GM18867 (cell line): ENCODE measurements at regions not wholly inside any gene's neighbourhood (a gene's known extent, or its start where the extent isn't known, plus 50 kb on each side); places are given as distances from the start of the nearest gene placed in this dataset.

Source experiments
- ATAC-seq: cut with Tn5 transposase; IDR thresholded peaks from one replicate; pipeline ENCODE4 v1.9.1; 2021; ENCODE audit warnings: mild to moderate bottlenecking, moderate library complexity; ENCODE audit not compliant: unreplicated experiment

DNA sequence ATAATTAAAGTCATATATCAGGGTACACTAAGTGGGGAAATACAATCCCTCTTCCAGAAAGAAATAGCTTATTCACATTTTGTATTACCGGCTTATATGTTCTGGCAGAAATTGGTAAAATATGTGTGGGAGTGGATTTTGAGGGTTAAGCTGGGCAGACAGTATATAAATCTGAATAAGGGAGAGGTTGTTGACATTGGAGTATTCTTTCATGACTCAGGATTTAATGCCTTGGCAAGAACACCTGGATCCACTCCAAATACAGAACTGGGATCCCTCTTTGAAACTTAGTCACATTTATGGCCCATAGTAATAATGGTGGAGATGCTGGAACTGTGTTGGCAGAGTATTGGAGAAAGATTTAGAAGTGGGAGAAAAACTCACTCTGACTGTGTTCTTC is 54.3 kb upstream of the TET2 start:
- no peak for ATAC-seq

DNA sequence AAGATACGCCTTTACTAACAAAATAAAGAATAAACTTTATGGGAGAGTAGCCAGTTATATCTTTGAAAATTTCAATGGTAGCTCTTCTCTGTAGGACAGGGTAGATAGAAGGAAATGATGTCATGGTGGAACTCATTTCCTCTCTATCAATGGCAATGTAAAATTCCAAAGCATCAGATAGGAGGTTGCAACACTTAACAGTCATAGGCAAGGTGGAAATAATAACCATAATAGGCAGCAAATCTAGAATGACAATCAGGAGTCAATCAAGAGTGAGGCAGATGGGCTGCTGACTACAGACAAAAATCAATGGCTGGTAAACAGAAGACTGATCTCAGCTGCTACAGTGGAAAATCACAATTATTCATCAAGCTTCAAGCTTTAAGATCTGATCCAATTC is 53.9 kb upstream of the TET2 start:
- ATAC-seq = no peak

DNA sequence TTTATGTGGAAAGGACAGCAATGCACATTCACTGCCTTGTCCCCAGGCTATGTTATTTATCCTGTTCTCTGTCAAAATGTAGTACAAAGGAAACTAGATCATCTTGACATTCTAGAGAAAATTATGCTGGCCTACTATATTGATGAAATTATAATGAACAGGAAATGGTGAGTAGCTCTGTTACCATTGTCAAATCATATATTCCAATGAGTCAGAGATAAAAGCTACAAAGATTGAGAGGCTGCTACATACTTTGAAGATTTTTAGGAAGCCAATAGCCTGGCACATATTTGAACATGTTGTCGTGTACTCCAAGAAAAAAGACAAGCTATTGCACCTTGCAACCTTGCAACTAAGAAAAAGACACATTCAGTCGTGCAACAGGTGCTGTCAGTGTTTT is 52.7 kb upstream of the TET2 start:
- ATAC-seq = no peak
